ENCODE measurements at regions not wholly inside any gene's neighbourhood (a gene's known extent, or its start where the extent isn't known, plus 50 kb on each side); places are given as distances from the start of the nearest gene placed in this dataset.

- H3K27ac ChIP-seq (ENCODE audit: low read depth, low read length): no peak overlapping the region
- BruUV-seq (replicated peaks): no TSS peak
- no peak overlapping the region for H2AFZ ChIP-seq (ENCODE audit: low read depth, low read length, poor library complexity, severe bottlenecking)
- no peak for DNase-seq (ENCODE audit: low read depth, low spot score)
- no peaks in the 10 kb centered on the region for H3K79me2 ChIP-seq (ENCODE audit: insufficient read depth, low read length)
- no peak overlapping the region for H3K9ac ChIP-seq (ENCODE audit: low read length)
- no peaks in the 10 kb centered on the region for H3K27me3 ChIP-seq (ENCODE audit: insufficient read depth, low read length)
- no peaks in the 10 kb centered on the region for H4K20me1 ChIP-seq (ENCODE audit: insufficient read depth)
- no peaks in the 10 kb centered on the region for H3K9me2 ChIP-seq (ENCODE audit: insufficient read depth)
- H3K4me1 ChIP-seq (ENCODE audit: control insufficient read depth in 1 of 2, insufficient read depth in 2 of 2, low read length in 2 of 2): no peaks in the 10 kb centered on the region
- no peak for TF ChIP-seq ZBTB33 (IDR thresholded peaks at IDR 0.05; ENCODE audit: extremely low read depth, insufficient replicate concordance, low read length)
- no peak for TF ChIP-seq YY1 (IDR thresholded peaks at IDR 0.05; ENCODE audit: extremely low read depth, insufficient replicate concordance, low read depth, low read length)
- no peak for TF ChIP-seq POLR2A (IDR thresholded peaks at IDR 0.05; ENCODE audit: borderline replicate concordance, extremely low read depth, insufficient read depth, insufficient read length)
- no peak for TF ChIP-seq ELF1 (IDR thresholded peaks at IDR 0.05; ENCODE audit: borderline replicate concordance, low read depth)
- TF ChIP-seq ZFX (IDR thresholded peaks at IDR 0.05): no peak
- no peak for TF ChIP-seq RAD21 (IDR thresholded peaks at IDR 0.05; ENCODE audit: low read depth)
- no peak for TF ChIP-seq REST (IDR thresholded peaks at IDR 0.05; ENCODE audit: low read depth)
- no peak for TF ChIP-seq CBX3 (IDR thresholded peaks at IDR 0.05; ENCODE audit: low read depth)
- no peak for TF ChIP-seq EGR1 (IDR thresholded peaks at IDR 0.05; ENCODE audit: low read depth)
- CTCF ChIA-PET: no interaction called here
- H3K4me3 ChIP-seq (replicated peaks in 1 of 2; ENCODE audit: low read depth in 1 of 2, low read length in 2 of 2): no peak overlapping the region
- H3K4me2 ChIP-seq (ENCODE audit: low read length): no peak overlapping the region
- no peaks in the 10 kb centered on the region for H3K9me3 ChIP-seq (ENCODE audit: control insufficient read depth in 1 of 2, insufficient read depth in 1 of 2, low read depth in 1 of 2, low read length in 2 of 2)
- POLR2A ChIA-PET: no interaction called here
- RAD21 ChIA-PET (ENCODE audit: low non-redundant PET in 1 of 2, low total read pairs in 2 of 2, uncharacterized antibody in 2 of 2, unreplicated experiment in 2 of 2): no interaction called here
- intact Hi-C loops (cut with micrococcal nuclease): no loop called here
- no peak for ATAC-seq
- H3K36me3 ChIP-seq (ENCODE audit: control insufficient read depth in 1 of 2, insufficient read depth in 2 of 2, low read length in 2 of 2): no peaks in the 10 kb centered on the region
Observed at GRCh38 chr3:16769525-16769924, 115.2 kb upstream of the PLCL2 start.

All from HCT116 (cell line).